GM12892 (cell line): ENCODE measurements at regions not wholly inside any gene's neighbourhood (a gene's known extent, or its start where the extent isn't known, plus 50 kb on each side); places are given as distances from the start of the nearest gene placed in this dataset.

ENCODE experiments used
- POLR2A ChIP-seq: IDR thresholded peaks from 2 replicates; pipeline ENCODE4 v1.6.1; 2011; ENCODE audit warnings: low read depth, low read length, control low read depth
- POLR2AphosphoS5 ChIP-seq: IDR thresholded peaks from 2 replicates; pipeline ENCODE4 v1.6.1; 2011; ENCODE audit warnings: low read depth, low read length, control low read depth

DNA sequence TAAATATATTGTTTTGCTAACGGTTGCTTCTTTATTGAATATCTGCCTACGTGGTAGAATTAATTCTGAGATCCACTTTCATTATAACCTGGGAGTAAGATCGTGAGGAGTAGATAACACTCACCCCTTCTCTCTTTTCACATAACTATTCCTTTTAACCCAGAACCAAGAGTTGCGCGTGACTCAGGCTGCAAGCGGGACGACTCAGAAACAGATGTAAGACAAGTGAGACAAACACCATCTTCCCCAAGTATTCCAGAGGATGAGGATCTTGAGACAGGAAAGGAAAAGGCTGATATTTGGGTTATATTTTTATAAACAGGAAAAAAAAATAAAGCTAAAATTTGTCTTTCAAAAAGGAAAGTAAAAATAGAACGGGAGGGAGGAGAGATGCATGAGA is 318.8 kb upstream of the NOCT start:
- TF ChIP-seq POLR2A (no peak), POLR2AphosphoS5 (no peak)
